ENCODE measurements at regions not wholly inside any gene's neighbourhood (a gene's known extent, or its start where the extent isn't known, plus 50 kb on each side); places are given as distances from the start of the nearest gene placed in this dataset.

GRCh38 chr18:77651441-77651840 is 401.8 kb downstream of the GALR1 start:
- no peak for TF ChIP-seq EP300 (IDR thresholded peaks at IDR 0.05)
- no peak for TF ChIP-seq POLR2AphosphoS5 (IDR thresholded peaks at IDR 0.05)
- no peak for TF ChIP-seq POLR2A (IDR thresholded peaks at IDR 0.05)
- TF ChIP-seq CTCF (IDR thresholded peaks at IDR 0.05) = no peak
- Histone ChIP-seq H3K9me3 (no peaks in the 10 kb centered on the region), H3K27ac (no peak overlapping the region), H3K4me3 (no peak overlapping the region), H3K36me3 (no peaks in the 10 kb centered on the region), H3K27me3 (peaks cover 0 to 13% (median 4%) of the 10 kb centered on the region in 3 donors), H3K4me1 (peaks cover 0 to 7% (median 3%) of the 10 kb centered on the region in 4 donors)
- 72 to 85% (median 81%) methylated on average over 11 to 13 of the region's 13 CpGs for WGBS, 5 donors
- intact Hi-C loops (cut with DNase I; ENCODE audit: low total_unique reads) = no loop called here
- no peak for DNase-seq

GRCh38 chr18:77653792-77654191 is 404.1 kb downstream of the GALR1 start:
- no peak for DNase-seq

DNA sequence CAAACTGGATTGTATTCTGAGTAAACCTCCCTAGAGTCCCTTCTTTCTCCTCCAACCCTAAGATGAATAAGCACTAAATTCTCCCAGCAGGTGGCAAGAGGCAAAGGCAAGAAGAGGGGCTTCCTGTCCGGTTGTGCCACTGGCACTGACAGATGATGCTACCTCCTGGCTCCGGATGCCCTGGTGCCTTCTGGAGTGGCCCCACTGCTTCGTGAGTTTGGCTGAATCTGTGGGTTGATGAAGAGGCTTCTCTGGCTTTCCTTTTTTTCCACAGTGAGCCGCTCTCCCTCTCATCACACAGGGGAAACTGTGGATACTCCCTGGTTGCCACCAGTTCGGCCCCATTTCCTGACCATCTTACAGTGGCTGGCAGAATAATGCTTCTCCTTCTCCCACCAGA is 404.7 kb downstream of the GALR1 start:
- Histone ChIP-seq H3K4me1 (peaks cover 0 to 7% (median 3%) of the 10 kb centered on the region in 4 donors), H3K36me3 (no peaks in the 10 kb centered on the region), H3K27ac (no peak overlapping the region), H3K9me3 (no peaks in the 10 kb centered on the region), H3K4me3 (no peak overlapping the region), H3K27me3 (peaks cover 0 to 18% (median 4%) of the 10 kb centered on the region in 3 donors)
- no peak for DNase-seq
- TF ChIP-seq EP300 (IDR thresholded peaks at IDR 0.05) = no peak
- no peak for TF ChIP-seq POLR2AphosphoS5 (IDR thresholded peaks at IDR 0.05)
- no peak for TF ChIP-seq CTCF (IDR thresholded peaks at IDR 0.05)
- no peak for TF ChIP-seq POLR2A (IDR thresholded peaks at IDR 0.05)
- WGBS, 5 donors = 70 to 87% (median 84%) methylated on average over 5 of the region's 5 CpGs
- intact Hi-C loops (cut with DNase I; ENCODE audit: low total_unique reads) = no loop called here

More at GRCh38 chr18:77653792-77654191, 404.1 kb downstream of the GALR1 start:
- TF ChIP-seq POLR2A (IDR thresholded peaks at IDR 0.05) = no peak
- TF ChIP-seq EP300 (IDR thresholded peaks at IDR 0.05) = no peak
- no peak for TF ChIP-seq CTCF (IDR thresholded peaks at IDR 0.05)
- TF ChIP-seq POLR2AphosphoS5 (IDR thresholded peaks at IDR 0.05) = no peak
- no peak overlapping the region for H3K4me3 ChIP-seq
- no peak overlapping the region for H3K27ac ChIP-seq
- intact Hi-C loops (cut with DNase I; ENCODE audit: low total_unique reads) = no loop called here
- WGBS, 5 donors = 83 to 91% (median 85%) methylated on average over 11 to 12 of the region's 12 CpGs
- peaks cover 0 to 18% (median 4%) of the 10 kb centered on the region in 3 donors for H3K27me3 ChIP-seq
- no peaks in the 10 kb centered on the region for H3K36me3 ChIP-seq
- no peaks in the 10 kb centered on the region for H3K9me3 ChIP-seq
- H3K4me1 ChIP-seq = peaks cover 0 to 7% (median 3%) of the 10 kb centered on the region in 4 donors

DNA sequence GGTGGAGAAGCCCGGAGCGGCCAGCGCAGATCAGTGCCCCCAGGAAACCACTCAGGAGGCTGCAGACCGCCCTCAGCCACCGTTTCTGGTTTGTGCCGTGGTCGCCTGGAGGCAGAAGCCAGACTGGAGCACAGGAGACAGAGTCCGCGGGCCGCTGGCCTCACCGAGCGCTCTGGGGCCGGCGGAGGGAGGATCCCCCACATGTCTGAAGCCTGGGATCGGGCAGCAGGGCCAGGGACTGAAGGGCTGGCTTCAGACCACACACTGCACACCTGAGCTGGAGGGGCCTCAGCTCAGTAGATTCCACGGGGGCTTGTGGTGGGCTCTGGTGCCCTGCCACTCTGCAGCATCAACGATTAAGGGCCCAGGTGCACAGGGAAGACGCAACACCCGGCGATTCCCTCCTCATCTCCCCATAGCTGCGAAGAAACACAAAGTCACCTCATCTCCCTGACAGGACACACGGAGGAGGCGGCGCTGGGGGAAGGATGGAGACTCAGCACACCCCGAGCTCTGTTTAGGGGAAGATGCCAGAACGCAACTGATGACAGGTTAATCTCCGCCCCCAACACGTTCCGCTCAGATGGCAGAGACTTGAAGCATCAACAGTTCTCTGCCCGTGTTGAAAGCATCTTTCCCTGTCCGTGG is 408.1 kb downstream of the GALR1 start:
- no peak for DNase-seq
- Histone ChIP-seq H3K9me3 (no peaks in the 10 kb centered on the region), H3K36me3 (no peaks in the 10 kb centered on the region), H3K27me3 (peaks cover 0 to 8% (median 0%) of the 10 kb centered on the region in 3 donors), H3K27ac (no peak overlapping the region), H3K4me1 (no peaks in the 10 kb centered on the region), H3K4me3 (no peak overlapping the region)
- intact Hi-C loops (cut with DNase I; ENCODE audit: low total_unique reads) = no loop called here
- 82 to 89% (median 87%) methylated on average over 26 to 31 of the region's 31 CpGs for whole genome bisulfite sequencing, 5 donors
- TF ChIP-seq POLR2A (IDR thresholded peaks at IDR 0.05) (no peak), POLR2AphosphoS5 (IDR thresholded peaks at IDR 0.05) (no peak), EP300 (IDR thresholded peaks at IDR 0.05) (no peak), CTCF (IDR thresholded peaks at IDR 0.05) (no peak)
